CD4-positive, alpha-beta T cell treated with Interleukin-17A for 4 hours (primary cell): ENCODE measurements at regions not wholly inside any gene's neighbourhood (a gene's known extent, or its start where the extent isn't known, plus 50 kb on each side); places are given as distances from the start of the nearest gene placed in this dataset.
A peak's percentile ranks its signal among the peaks of the same experiment; 100 is the strongest.
"Not testable (repeated sequence)": the region's sequence is repeated elsewhere in the genome, so short reads cannot be mapped to it uniquely, and the experiment has no call there.

Source experiments
- DNase-seq: peaks from one replicate; pipeline ENCODE4 v3.0.0-alpha.2; 2020; ENCODE audit warnings: mixed read lengths

GRCh38 chr15:70576276-70576675 lies 187.1 kb downstream of the UACA start:
- DNase-seq: no peak

- no peak for DNase-seq
These were observed 187.8 kb downstream of the UACA start for GRCh38 chr15:70575231-70576226.

GRCh38 chr15:70574325-70574724 lies 189.0 kb downstream of the UACA start:
- DNase-seq: not testable (repeated sequence)

- no peak for DNase-seq
These were observed 190.1 kb downstream of the UACA start for GRCh38 chr15:70573121-70573850.

- DNase-seq: no peak
These were observed 193.6 kb downstream of the UACA start for GRCh38 chr15:70569714-70570231.

- DNase-seq: no peak
These were observed 194.2 kb downstream of the UACA start for GRCh38 chr15:70569091-70569713.

GRCh38 chr15:70566989-70567388 lies 196.4 kb downstream of the UACA start:
- no peak for DNase-seq

- no peak for DNase-seq
These were observed 197.1 kb downstream of the UACA start for GRCh38 chr15:70566047-70566835.

- no peak for DNase-seq
These were observed 199.7 kb downstream of the UACA start for GRCh38 chr15:70563561-70564095.

- DNase-seq: no peak
These were observed 200.5 kb downstream of the UACA start for GRCh38 chr15:70562906-70563305.

GRCh38 chr15:70561885-70562284 lies 201.5 kb downstream of the UACA start:
- no peak for DNase-seq

GRCh38 chr15:70560617-70561328 lies 202.6 kb downstream of the UACA start:
- no peak for DNase-seq

- DNase-seq: peak; percentile 80
These were observed 203.8 kb downstream of the UACA start for GRCh38 chr15:70559265-70560239.

GRCh38 chr15:70558406-70559264 lies 204.7 kb downstream of the UACA start:
- DNase-seq: peak; percentile 18

- DNase-seq: peak; percentile 21
These were observed 205.7 kb downstream of the UACA start for GRCh38 chr15:70557521-70558258.

- DNase-seq: peak; percentile 18
These were observed 206.6 kb downstream of the UACA start for GRCh38 chr15:70556779-70557178.

GRCh38 chr15:70556151-70556741 lies 207.1 kb downstream of the UACA start:
- DNase-seq: no peak

GRCh38 chr15:70555713-70556112 lies 207.6 kb downstream of the UACA start:
- DNase-seq: no peak
